Naive thymus-derived CD8-positive, alpha-beta T cell (primary cell): ENCODE measurements at regions not wholly inside any gene's neighbourhood (a gene's known extent, or its start where the extent isn't known, plus 50 kb on each side); places are given as distances from the start of the nearest gene placed in this dataset.

Experiments
- ATAC-seq, 2 donors: fragments of 150-1000 bp; cut with Tn5 transposase in 1 of 2; sonication (Bioruptor Pico), chemical (Tn5 transposase) in 1 of 2; 1 replicate in 1 of 2; 2 replicates in 1 of 2; pipeline ENCODE4 v1.10.0; 2021; ENCODE audit warnings: mild to moderate bottlenecking in 2 of 2, moderate library complexity in 2 of 2
- POLR2A ChIA-PET: fragments of 350-600 bp; sonication (Branson Sonifier 250); formaldehyde crosslinking; loops from one replicate; lab custom pipeline; 2021; ENCODE audit warnings: antibody characterized with exemption; lab: Charles Lee
- DNase-seq, 10 donors: peaks; one replicate each; pipeline versions ENCODE4 v3.0.0 to v3.0.0-alpha.2; 2020 to 2022
- H3K27ac Mint-ChIP-seq, 10 donors: one replicate each; pipeline ENCODE4 v1.8.0; 2020 to 2022; ENCODE audit warnings: mild to moderate bottlenecking in 10 of 10, mixed read lengths in 10 of 10, moderate library complexity in 4 of 10, inconsistent platforms in 1 of 10
- H3K27me3 Mint-ChIP-seq, 5 donors: one replicate each; pipeline ENCODE4 v1.8.0; 2021 to 2022; ENCODE audit warnings: mixed read lengths in 5 of 5
- H3K36me3 Mint-ChIP-seq, 3 donors: one replicate each; pipeline ENCODE4 v1.8.0; 2020 to 2022; ENCODE audit warnings: mixed read lengths in 3 of 3, mild to moderate bottlenecking in 2 of 3, inconsistent platforms in 1 of 3
- H3K4me1 Mint-ChIP-seq, 4 donors: one replicate each; pipeline ENCODE4 v1.8.0; 2021 to 2022; ENCODE audit warnings: mixed read lengths in 4 of 4
- H3K4me3 Mint-ChIP-seq, 10 donors: one replicate each; pipeline ENCODE4 v1.8.0; 2020 to 2022; ENCODE audit warnings: mild to moderate bottlenecking in 10 of 10, mixed read lengths in 10 of 10, moderate library complexity in 6 of 10, inconsistent platforms in 1 of 10
- H3K9me3 Mint-ChIP-seq, 9 donors: one replicate each; pipeline ENCODE4 v1.8.0; 2020 to 2022; ENCODE audit warnings: mixed read lengths in 9 of 9, mild to moderate bottlenecking in 3 of 9, inconsistent platforms in 1 of 9, moderate library complexity in 1 of 9

DNA sequence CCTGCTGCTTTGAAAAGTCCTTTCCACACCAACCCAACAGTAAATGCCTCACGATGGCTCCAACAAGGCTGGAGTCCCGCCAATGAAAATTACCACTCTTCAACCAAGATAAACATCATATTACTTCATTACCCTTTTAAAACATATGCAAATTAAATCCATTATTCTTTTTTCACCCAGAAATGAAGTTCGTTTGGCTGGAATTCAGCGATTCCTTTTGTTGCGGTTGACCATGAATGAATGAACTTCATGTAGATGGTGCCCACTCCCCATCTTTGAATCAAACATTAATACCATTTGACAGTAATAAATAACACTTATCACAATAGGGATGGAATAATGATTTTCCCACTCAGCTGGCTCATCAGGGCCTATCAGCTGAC is 211.5 kb upstream of the TOX3 start:
- no peak for ATAC-seq

DNA sequence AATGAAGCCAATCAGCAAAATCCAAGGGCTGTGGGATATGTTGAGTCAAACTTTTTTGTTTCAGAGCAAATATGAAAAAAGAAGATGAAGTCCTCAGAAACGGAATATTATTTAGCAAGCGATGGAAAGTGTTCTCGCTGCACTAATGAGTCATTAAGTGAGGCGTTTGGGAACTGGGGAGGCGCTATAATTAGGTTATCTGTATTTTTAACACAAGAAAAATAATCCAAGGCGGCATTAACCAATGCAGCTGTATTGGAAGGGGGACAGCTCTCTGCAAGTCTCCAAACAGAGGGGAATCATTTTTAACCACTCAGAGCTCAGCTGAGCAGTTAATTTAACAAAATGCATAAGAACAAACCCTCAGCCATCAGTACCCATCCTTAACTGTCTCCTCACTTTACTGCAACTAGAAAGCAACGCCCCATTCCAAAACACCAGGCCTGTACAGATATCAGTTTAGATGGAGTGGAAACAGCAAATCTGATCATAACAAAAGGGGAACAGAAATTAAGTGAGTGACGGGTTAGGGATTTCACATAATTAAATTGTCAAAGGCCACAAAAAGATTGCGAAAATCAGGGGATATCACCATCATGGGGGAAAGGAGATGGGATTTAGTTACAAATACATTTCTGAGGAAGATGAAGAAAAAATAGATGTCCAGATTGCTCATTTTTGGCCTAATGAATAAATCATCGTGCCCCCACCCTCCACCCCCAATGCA is 211.0 kb upstream of the TOX3 start:
- DNase-seq, result no peak
- Mint-ChIP-seq H3K4me3 (no peak overlapping the region), H3K4me1 (no peaks in the 10 kb centered on the region), H3K9me3 (no peaks in the 10 kb centered on the region), H3K36me3 (no peaks in the 10 kb centered on the region), H3K27ac (no peak overlapping the region), H3K27me3 (no peaks in the 10 kb centered on the region)
- POLR2A ChIA-PET, result no interaction called here
- ATAC-seq, result no peak

More for the DNA sequence above, 211.5 kb upstream of the TOX3 start:
- H3K27me3 Mint-ChIP-seq, result no peaks in the 10 kb centered on the region
- DNase-seq, result no peak
- no peaks in the 10 kb centered on the region for H3K9me3 Mint-ChIP-seq
- POLR2A ChIA-PET, result no interaction called here
- no peak overlapping the region for H3K27ac Mint-ChIP-seq
- H3K36me3 Mint-ChIP-seq, result no peaks in the 10 kb centered on the region
- no peak overlapping the region for H3K4me3 Mint-ChIP-seq
- no peaks in the 10 kb centered on the region for H3K4me1 Mint-ChIP-seq

DNA sequence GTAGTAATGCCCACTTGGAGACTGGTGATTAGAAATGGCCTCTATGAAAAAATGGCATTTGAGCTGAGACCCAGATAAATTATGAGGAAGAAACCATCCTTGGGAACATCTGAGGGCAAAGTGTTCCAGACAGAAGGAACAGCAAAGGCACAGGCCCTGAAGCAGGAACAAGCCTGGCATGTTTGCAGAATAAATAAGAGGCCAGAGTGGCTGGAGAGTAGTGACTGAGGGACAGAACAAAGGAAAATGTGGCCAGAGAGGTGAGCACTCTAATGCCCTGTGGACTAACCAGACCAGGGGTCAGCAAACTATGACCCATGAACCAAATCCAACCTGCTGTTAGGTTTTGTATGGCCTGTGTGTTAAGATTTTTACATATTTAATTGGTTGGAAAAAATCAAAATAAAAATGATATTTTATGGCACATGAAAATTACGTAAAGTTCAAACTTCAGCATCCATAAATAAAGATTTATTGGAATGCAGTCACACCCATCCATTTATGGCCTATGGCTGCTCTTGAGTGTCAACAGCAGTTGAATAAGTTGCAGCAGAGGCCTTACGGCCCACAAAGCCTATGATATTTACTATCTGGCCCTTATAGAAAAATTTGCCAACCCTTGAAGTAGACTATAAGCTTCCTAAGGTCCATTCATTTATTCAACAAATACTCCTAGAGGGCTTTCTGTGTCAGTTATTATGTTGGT is 210.0 kb upstream of the TOX3 start:
- ATAC-seq (no peak), DNase-seq (no peak)
- no peak overlapping the region for H3K27ac Mint-ChIP-seq
- no peaks in the 10 kb centered on the region for H3K9me3 Mint-ChIP-seq
- H3K4me3 Mint-ChIP-seq, result no peak overlapping the region
- H3K4me1 Mint-ChIP-seq, result no peaks in the 10 kb centered on the region
- POLR2A ChIA-PET, result no interaction called here
- H3K36me3 Mint-ChIP-seq, result no peaks in the 10 kb centered on the region
- no peaks in the 10 kb centered on the region for H3K27me3 Mint-ChIP-seq

DNA sequence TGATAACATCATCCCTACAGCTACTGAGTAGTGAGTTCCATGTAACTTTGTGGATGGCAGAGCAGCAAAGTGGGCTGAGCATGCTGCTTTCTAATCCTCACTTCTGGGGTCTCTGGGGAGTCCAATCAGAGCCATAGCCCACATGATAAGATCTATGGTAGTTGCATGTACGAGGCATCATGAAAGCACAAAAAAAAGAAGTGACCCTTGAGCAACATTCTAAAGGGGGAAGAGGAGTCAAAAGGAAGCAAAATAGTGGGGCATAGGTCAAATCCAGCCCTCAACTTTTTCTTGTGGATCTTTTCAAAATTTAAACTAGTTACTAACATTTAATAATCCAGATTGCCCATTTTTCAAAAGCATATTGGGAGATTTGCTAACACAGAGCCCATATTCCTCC is 208.5 kb upstream of the TOX3 start:
- H3K9me3 Mint-ChIP-seq, result no peaks in the 10 kb centered on the region
- peaks cover 0 to 2% (median 0%) of the 10 kb centered on the region in 5 donors for H3K27me3 Mint-ChIP-seq
- H3K36me3 Mint-ChIP-seq, result no peaks in the 10 kb centered on the region
- ATAC-seq, result no peak
- H3K27ac Mint-ChIP-seq, result no peak overlapping the region
- POLR2A ChIA-PET, result no interaction called here
- H3K4me3 Mint-ChIP-seq, result no peak overlapping the region
- no peak for DNase-seq
- H3K4me1 Mint-ChIP-seq, result no peaks in the 10 kb centered on the region

DNA sequence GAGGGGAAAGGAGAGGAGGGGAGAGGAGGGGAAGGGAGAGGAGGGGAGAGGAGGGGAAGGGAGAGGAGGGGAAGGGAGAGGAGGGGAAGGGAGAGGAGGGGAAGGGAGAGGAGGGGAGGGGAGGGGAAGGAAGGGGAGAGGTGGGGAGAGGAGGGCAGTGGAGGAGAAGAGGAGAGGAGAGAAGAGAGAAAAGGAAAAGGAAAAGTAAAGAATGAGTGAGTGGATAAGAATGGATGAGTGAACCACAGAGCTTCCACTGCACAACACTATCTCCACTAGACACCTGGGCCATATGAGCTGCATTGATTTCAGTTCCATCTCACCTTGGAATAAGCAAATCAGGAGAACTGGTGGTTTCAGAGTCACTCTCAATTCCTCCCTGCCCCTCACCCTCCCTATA is 204.1 kb upstream of the TOX3 start:
- DNase-seq, result no peak
- Mint-ChIP-seq H3K27ac (no peak overlapping the region), H3K4me1 (no peaks in the 10 kb centered on the region), H3K36me3 (peaks cover 0 to 4% (median 0%) of the 10 kb centered on the region in 3 donors), H3K27me3 (peaks cover 0 to 8% (median 4%) of the 10 kb centered on the region in 5 donors), H3K9me3 (peaks cover 0 to 3% (median 0%) of the 10 kb centered on the region in 9 donors), H3K4me3 (no peak overlapping the region)
- no peak for ATAC-seq
- POLR2A ChIA-PET, result no interaction called here

DNA sequence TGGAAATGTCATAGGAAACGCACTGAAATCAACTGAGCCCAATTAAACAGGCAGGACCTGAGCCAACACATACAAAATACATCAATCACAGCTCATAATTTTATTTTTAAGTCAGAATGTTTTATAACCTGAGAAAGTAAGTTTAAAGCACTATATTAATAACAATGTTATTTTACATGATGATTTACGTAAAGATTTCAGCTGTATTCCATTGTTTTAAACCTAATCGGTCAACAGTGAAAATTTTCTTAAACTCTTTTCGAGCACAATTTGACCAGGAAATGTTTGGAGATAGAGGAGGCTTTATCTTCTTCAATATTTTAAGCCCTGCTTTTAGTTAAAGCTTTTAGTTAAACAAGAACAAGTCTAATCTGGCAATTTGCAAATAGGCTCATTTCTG is 201.8 kb upstream of the TOX3 start:
- H3K4me1 Mint-ChIP-seq, result no peaks in the 10 kb centered on the region
- H3K27me3 Mint-ChIP-seq, result peaks cover 0 to 8% (median 4%) of the 10 kb centered on the region in 5 donors
- H3K36me3 Mint-ChIP-seq, result peaks cover 0 to 4% (median 0%) of the 10 kb centered on the region in 3 donors
- H3K4me3 Mint-ChIP-seq, result no peak overlapping the region
- H3K9me3 Mint-ChIP-seq, result peaks cover 0 to 6% (median 0%) of the 10 kb centered on the region in 9 donors
- ATAC-seq (no peak), DNase-seq (no peak)
- no peak overlapping the region for H3K27ac Mint-ChIP-seq
- POLR2A ChIA-PET, result no interaction called here

DNA sequence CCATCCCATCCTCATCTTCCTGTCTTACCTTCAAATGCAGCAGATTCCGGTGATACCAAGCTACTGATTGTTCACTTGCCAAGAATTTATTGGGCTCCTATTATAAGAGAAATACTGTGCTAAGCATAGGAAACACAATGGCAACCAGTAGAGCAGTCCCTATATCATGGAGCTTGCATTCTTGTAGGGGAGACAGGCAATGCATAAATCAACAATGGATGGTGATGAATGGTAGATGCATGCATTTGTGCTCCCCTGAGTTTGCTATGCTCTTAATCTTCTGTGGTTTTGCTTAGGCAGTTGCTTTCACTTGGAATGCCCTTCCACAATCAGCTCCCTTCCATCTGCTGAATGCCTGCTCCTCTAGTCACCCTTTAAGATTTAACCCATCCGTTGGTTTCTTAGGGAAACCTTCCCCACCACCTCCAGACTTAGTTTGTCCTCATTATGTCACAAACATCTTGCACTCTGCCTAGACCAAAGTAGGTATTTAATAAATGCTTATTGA is 200.2 kb upstream of the TOX3 start:
- no peak for DNase-seq
- Mint-ChIP-seq H3K4me1 (no peaks in the 10 kb centered on the region), H3K36me3 (peaks cover 0 to 4% (median 0%) of the 10 kb centered on the region in 3 donors), H3K4me3 (no peak overlapping the region), H3K27ac (no peak overlapping the region), H3K27me3 (peaks cover 0 to 8% (median 4%) of the 10 kb centered on the region in 5 donors), H3K9me3 (peaks cover 0 to 6% (median 0%) of the 10 kb centered on the region in 9 donors)
- no peak for ATAC-seq
- POLR2A ChIA-PET, result no interaction called here

DNA sequence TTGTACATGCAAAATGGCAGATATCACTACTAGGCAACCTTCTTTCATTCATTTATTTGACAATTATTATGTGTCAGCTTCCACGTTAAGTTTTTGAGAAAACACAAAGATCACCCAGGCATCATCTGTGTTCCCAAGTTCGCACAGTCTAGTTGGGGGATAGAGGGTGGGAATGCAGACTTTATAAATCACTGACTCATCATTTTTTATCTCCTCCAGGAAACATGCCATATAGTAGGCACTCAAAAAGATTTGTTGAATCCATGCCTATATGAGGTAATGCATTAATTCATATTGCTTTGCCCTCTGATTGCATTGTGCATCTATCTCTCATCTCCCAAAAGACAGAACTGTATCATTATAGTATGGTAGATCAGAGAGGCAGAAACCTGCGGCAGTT is 196.8 kb upstream of the TOX3 start:
- POLR2A ChIA-PET, result no interaction called here
- H3K36me3 Mint-ChIP-seq, result no peaks in the 10 kb centered on the region
- DNase-seq, result no peak
- H3K27me3 Mint-ChIP-seq, result peaks cover 0 to 4% (median 0%) of the 10 kb centered on the region in 5 donors
- H3K4me1 Mint-ChIP-seq, result no peaks in the 10 kb centered on the region
- ATAC-seq, result no peak
- peaks cover 0 to 11% (median 4%) of the 10 kb centered on the region in 9 donors for H3K9me3 Mint-ChIP-seq
- H3K27ac Mint-ChIP-seq, result no peak overlapping the region
- no peak overlapping the region for H3K4me3 Mint-ChIP-seq

DNA sequence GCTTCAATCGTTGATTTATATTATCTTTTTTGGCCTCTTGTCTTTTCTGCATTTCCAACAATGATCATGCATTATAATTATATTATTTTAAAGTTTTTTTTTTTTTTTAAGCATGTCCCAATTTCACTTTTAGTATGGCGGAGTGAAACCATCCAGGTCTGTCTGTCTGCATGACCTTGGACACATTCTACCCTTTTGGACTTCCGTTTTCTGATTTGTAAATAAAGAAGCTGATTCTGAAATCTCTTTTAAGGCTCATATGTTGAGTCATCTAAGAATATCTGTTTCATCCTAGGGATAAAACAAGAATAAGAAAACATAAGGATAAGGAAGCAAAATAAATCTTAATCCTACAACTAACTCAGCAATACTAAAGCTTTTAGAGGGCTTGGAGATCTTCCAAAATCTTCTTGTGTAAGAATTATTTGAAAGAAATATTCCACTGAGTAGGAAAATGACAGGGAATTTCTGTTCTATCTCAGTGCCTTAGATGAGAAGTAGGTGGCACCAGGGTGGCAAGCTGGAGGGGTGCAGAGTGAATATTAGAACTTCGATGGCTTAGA is 195.7 kb upstream of the TOX3 start:
- H3K4me1 Mint-ChIP-seq, result no peaks in the 10 kb centered on the region
- H3K4me3 Mint-ChIP-seq, result no peak overlapping the region
- peaks cover 0 to 4% (median 0%) of the 10 kb centered on the region in 5 donors for H3K27me3 Mint-ChIP-seq
- no peak overlapping the region for H3K27ac Mint-ChIP-seq
- POLR2A ChIA-PET, result no interaction called here
- ATAC-seq (no peak), DNase-seq (no peak)
- H3K9me3 Mint-ChIP-seq, result peaks cover 0 to 19% (median 7%) of the 10 kb centered on the region in 9 donors
- H3K36me3 Mint-ChIP-seq, result no peaks in the 10 kb centered on the region

DNA sequence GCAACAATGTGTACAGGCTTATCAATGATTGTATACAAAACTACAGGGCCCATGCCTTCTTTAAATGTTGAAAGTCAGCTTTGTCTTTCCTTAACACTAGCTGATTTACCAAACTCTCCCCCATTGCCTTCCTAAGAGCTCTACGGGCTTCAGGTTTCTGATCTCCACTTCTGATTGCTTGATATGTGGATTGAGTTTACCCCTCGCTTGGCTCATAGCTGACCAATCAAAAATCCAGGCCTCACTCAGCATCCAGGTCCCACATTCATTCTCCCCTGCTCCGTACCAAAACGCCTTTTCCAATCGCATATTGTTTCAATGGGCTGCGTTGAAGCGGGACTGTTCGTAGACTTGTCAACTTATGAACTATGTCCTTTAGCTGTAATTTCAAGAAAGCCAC is 195.1 kb upstream of the TOX3 start:
- no peaks in the 10 kb centered on the region for H3K36me3 Mint-ChIP-seq
- no peaks in the 10 kb centered on the region for H3K4me1 Mint-ChIP-seq
- ATAC-seq (no peak), DNase-seq (no peak)
- no peak overlapping the region for H3K27ac Mint-ChIP-seq
- H3K9me3 Mint-ChIP-seq, result peaks cover 0 to 19% (median 7%) of the 10 kb centered on the region in 9 donors
- no peak overlapping the region for H3K4me3 Mint-ChIP-seq
- POLR2A ChIA-PET, result no interaction called here
- peaks cover 0 to 4% (median 0%) of the 10 kb centered on the region in 5 donors for H3K27me3 Mint-ChIP-seq

DNA sequence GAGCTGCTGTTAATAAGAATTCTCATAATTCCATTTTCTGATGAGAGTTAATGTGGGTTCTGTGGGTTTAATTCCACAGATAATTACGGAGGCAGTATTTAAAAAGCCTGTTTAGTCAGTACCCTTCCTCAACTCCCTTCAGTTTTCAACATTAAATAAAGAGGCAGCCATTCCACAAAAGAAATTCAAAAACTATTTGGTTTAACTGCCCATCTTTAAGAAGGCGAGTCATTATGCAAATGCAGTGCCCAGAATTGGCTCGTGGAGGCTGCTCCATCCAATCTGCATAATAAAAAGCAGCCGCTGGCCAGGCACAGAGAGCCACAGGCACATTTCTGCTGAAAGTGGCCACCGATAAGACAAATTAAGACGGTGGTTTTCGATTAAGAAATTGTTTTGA is 194.4 kb upstream of the TOX3 start:
- Mint-ChIP-seq H3K27ac (no peak overlapping the region), H3K36me3 (no peaks in the 10 kb centered on the region), H3K27me3 (no peaks in the 10 kb centered on the region), H3K9me3 (peaks cover 0 to 19% (median 7%) of the 10 kb centered on the region in 9 donors), H3K4me3 (no peak overlapping the region), H3K4me1 (no peaks in the 10 kb centered on the region)
- ATAC-seq (no peak), DNase-seq (no peak)
- POLR2A ChIA-PET, result no interaction called here

DNA sequence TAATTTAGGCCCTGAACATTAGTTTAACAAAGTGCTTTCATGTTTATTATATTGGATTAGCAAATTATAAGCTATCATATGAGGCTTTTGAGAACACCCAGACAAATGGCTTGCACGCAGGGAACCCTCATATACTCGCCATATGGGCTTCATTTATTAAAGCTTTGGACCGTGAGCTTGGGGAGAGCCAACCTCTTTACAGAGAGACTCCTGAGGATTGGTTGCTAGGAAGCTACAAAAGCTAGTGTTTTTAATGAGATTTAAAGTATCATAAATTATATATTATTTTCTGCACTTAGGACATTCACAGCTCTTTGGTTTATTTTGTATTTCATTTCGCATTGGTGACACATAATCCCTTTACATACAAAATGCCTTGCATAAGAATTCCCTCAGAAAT is 193.8 kb upstream of the TOX3 start:
- no peak for DNase-seq
- no peak for ATAC-seq
- H3K4me1 Mint-ChIP-seq, result no peaks in the 10 kb centered on the region
- POLR2A ChIA-PET, result no interaction called here
- H3K4me3 Mint-ChIP-seq, result no peak overlapping the region
- no peak overlapping the region for H3K27ac Mint-ChIP-seq
- peaks cover 0 to 2% (median 0%) of the 10 kb centered on the region in 5 donors for H3K27me3 Mint-ChIP-seq
- H3K9me3 Mint-ChIP-seq, result peaks cover 0 to 19% (median 7%) of the 10 kb centered on the region in 9 donors
- H3K36me3 Mint-ChIP-seq, result no peaks in the 10 kb centered on the region

DNA sequence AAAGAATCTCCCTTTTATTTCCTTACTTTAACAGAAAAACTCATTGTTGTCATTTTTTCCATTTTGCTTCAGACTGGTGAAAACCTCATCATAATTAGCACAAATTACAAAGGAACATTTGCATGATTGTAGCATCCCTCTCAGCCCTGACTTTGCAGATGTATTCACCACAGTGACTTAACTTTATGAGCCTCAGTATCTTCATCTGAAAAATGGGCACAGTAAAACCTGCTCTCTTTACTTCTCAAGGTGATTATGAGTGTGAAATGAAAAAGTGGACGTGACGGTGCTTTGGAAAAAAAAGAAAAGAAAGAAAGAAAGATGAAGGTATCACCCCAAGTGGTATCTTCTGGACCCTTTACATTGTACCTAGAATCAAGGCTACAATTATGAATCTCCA is 193.4 kb upstream of the TOX3 start:
- ATAC-seq, result no peak
- Mint-ChIP-seq H3K27ac (no peak overlapping the region), H3K27me3 (peaks cover 0 to 3% (median 0%) of the 10 kb centered on the region in 5 donors), H3K36me3 (no peaks in the 10 kb centered on the region), H3K4me1 (no peaks in the 10 kb centered on the region), H3K4me3 (no peak overlapping the region), H3K9me3 (peaks cover 0 to 19% (median 7%) of the 10 kb centered on the region in 9 donors)
- no peak for DNase-seq
- POLR2A ChIA-PET, result no interaction called here
